ENCODE measurements at regions not wholly inside any gene's neighbourhood (a gene's known extent, or its start where the extent isn't known, plus 50 kb on each side); places are given as distances from the start of the nearest gene placed in this dataset.

DNA sequence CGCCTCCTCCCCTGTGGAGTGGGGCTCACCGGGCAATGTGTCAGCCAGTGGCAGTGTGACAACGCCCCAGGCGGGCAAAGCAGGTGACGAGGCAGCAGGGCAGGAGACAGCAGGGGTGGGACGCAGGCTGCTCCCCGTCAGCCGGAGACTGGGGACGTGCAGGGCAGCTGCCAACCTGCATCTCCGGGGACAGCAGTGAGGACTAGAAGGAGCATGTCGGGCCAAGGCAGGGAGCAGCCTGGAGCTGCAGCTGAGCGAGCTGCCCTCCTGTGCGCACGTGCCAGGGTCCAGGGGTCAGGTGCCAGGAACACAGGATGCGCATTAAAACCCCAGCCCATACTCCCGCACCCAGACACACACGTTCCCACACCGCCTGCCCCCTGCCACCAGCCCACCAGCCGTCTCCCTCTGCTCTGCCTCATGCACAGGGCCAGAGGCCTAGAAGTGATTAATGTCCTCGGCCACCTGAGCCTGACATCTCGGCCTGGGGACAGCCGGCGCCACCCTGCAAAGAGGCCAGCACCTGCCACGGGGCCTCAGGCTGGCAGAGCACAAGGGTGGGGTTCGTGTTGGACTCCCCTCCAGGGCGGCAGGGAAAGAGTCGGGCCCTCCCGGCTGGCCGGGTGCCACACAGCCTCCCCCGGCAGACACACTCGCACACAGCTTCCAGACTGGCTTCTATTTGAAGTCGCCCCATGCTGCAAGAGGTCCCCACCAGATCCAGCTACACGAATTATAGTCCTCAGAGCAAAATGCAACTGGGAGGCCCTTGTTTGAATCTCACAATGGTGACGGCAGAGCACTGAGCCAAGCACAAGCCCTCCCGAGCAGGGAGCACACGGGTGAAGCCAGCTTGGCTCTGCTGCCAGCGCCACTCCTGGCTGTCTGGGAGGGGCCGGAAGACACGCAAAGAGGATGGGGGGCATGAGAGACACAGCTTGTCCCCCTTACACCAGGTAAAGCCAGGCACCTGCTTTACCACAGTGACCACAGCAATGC, 90.4 kb downstream of the RBFOX3 start:
- ATAC-seq (no peak), DNase-seq (ENCODE audit: low read depth in 1 of 2, low spot score in 1 of 2) (no peak), FAIRE-seq (peak; percentile 18)
- H3K27ac ChIP-seq, result no peak overlapping the region; a peak in 1 of 6 replicates
- ChIA-PET CTCF (interaction anchor here (1.1 to 2.3 kb wide), 2 partner anchors 92 to 438 kb away, joined by 3 to 10 read pairs; no protein-coding TSS in a partner anchor), POLR2A (no interaction called here)
- WGBS (ENCODE audit: missing lambda C conversion rate), result 87% methylated on average over 37 of the region's 39 CpGs
- H3K4me3 ChIP-seq, result no peak overlapping the region
- H3K9me3 ChIP-seq, result no peaks in the 10 kb centered on the region
- TF ChIP-seq POLR2A (IDR thresholded peaks at IDR 0.05; ENCODE audit: low read length) (no peak), RFX5 (IDR thresholded peaks at IDR 0.05) (no peak), KDM5A (IDR thresholded peaks at IDR 0.05) (no peak), MYC (IDR thresholded peaks at IDR 0.05; ENCODE audit: borderline replicate concordance, low read length) (no peak), NR3C1 (IDR thresholded peaks at IDR 0.05) (no peak), BHLHE40 (IDR thresholded peaks at IDR 0.05; ENCODE audit: low read depth, low read length) (no peak), BCL3 (IDR thresholded peaks at IDR 0.05) (no peak), EP300 (IDR thresholded peaks at IDR 0.05) (no peak)
- TF ChIP-seq, protein P1, sequence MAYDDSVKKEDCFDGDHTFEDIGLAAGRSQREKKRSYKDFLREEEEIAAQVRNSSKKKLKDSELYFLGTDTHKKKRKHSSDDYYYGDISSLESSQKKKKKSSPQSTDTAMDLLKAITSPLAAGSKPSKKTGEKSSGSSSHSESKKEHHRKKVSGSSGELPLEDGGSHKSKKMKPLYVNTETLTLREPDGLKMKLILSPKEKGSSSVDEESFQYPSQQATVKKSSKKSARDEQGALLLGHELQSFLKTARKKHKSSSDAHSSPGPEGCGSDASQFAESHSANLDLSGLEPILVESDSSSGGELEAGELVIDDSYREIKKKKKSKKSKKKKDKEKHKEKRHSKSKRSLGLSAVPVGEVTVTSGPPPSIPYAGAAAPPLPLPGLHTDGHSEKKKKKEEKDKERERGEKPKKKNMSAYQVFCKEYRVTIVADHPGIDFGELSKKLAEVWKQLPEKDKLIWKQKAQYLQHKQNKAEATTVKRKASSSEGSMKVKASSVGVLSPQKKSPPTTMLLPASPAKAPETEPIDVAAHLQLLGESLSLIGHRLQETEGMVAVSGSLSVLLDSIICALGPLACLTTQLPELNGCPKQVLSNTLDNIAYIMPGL (CRISPR knock-in tag; IDR thresholded peaks at IDR 0.05; ENCODE audit: borderline replicate concordance), result no peak
- TF ChIP-seq, protein P2, sequence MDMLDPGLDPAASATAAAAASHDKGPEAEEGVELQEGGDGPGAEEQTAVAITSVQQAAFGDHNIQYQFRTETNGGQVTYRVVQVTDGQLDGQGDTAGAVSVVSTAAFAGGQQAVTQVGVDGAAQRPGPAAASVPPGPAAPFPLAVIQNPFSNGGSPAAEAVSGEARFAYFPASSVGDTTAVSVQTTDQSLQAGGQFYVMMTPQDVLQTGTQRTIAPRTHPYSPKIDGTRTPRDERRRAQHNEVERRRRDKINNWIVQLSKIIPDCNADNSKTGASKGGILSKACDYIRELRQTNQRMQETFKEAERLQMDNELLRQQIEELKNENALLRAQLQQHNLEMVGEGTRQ (IDR thresholded peaks at IDR 0.05), result no peak
- no peak overlapping the region for H3K4me2 ChIP-seq
- peaks cover 35% of the 10 kb centered on the region for H3K4me1 ChIP-seq

DNA sequence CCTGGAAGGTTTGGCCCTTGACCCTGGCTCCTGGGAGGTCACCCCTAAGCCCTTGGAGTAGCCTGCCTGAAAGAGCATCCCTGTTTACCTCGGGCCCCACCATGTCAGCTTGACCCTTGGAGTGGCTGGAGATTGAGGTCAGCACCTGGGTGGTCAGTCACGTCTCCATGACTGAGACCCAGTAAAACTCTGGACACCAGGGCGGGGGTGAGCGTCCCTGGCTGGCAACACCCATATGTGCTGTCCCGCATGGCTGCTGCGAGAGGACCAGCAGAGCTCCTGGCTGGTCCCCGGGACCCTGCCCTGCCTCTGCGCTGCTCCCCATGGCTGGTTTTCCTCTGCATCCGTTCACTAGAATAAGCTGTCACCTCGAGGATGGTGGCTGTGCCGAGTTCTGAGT, 91.2 kb downstream of the RBFOX3 start:
- FAIRE-seq (no peak), DNase-seq (ENCODE audit: low read depth in 1 of 2, low spot score in 1 of 2) (no peak), ATAC-seq (no peak)
- no peak overlapping the region for H3K4me3 ChIP-seq
- no peak overlapping the region for H3K4me2 ChIP-seq
- TF ChIP-seq CBX2 (IDR thresholded peaks at IDR 0.05; ENCODE audit: borderline replicate concordance, low read depth) (no peak), EP300 (IDR thresholded peaks at IDR 0.05) (no peak), PBX3 (IDR thresholded peaks at IDR 0.05) (no peak), MAX (IDR thresholded peaks at IDR 0.05) (no peak), TFCP2L1 (CRISPR knock-in tag; IDR thresholded peaks at IDR 0.05) (no peak), CTCF (IDR thresholded peaks at IDR 0.05) (no peak), RARB (CRISPR knock-in tag; IDR thresholded peaks at IDR 0.05) (no peak), PHF8 (IDR thresholded peaks at IDR 0.05; ENCODE audit: borderline replicate concordance, low read depth) (no peak), ZFP36 (IDR thresholded peaks at IDR 0.05; ENCODE audit: borderline replicate concordance, partially characterized antibody) (no peak), HDAC2 (IDR thresholded peaks at IDR 0.05) (no peak), CBX8 (IDR thresholded peaks at IDR 0.05) (no peak), CHD4 (IDR thresholded peaks at IDR 0.05; ENCODE audit: borderline replicate concordance) (no peak)
- TF ChIP-seq, protein P3, sequence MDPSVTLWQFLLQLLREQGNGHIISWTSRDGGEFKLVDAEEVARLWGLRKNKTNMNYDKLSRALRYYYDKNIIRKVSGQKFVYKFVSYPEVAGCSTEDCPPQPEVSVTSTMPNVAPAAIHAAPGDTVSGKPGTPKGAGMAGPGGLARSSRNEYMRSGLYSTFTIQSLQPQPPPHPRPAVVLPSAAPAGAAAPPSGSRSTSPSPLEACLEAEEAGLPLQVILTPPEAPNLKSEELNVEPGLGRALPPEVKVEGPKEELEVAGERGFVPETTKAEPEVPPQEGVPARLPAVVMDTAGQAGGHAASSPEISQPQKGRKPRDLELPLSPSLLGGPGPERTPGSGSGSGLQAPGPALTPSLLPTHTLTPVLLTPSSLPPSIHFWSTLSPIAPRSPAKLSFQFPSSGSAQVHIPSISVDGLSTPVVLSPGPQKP (IDR thresholded peaks at IDR 0.05; ENCODE audit: low read depth, low read length), result no peak
- TF ChIP-seq, protein P2 (IDR thresholded peaks at IDR 0.05), result no peak
- peak overlapping the region in 1 of 2 experiments; percentile 16; a peak in 1 of 6 replicates for H3K27ac ChIP-seq
- H3K9me3 ChIP-seq, result no peaks in the 10 kb centered on the region
- H3K4me1 ChIP-seq, result peaks cover 36% of the 10 kb centered on the region
- CTCF ChIA-PET, result interaction anchor here (1.1 to 2.3 kb wide), 2 partner anchors 93 to 437 kb away, joined by 3 to 10 read pairs; no protein-coding TSS in a partner anchor
- WGBS (ENCODE audit: missing lambda C conversion rate), result 78% methylated on average over 11 of the region's 11 CpGs
- POLR2A ChIA-PET, result no interaction called here

Data from A549 (cell line).